Dendritic cell treated with granulocyte-macrophage colony-stimulating factor and Interleukin-4, amounts not matched to agents 40 ng/mL and 50 ng/mL, for 4 days (primary cell): ENCODE measurements at regions not wholly inside any gene's neighbourhood (a gene's known extent, or its start where the extent isn't known, plus 50 kb on each side); places are given as distances from the start of the nearest gene placed in this dataset.
"Not testable (repeated sequence)": the region's sequence is repeated elsewhere in the genome, so short reads cannot be mapped to it uniquely, and the experiment has no call there.

ENCODE experiments used
- H3K27ac Mint-ChIP-seq: one replicate; pipeline ENCODE4 v1.8.0; 2022; ENCODE audit warnings: mild to moderate bottlenecking, mixed read lengths
- H3K27me3 Mint-ChIP-seq: one replicate; pipeline ENCODE4 v1.8.0; 2022; ENCODE audit warnings: mild to moderate bottlenecking, mixed read lengths
- H3K36me3 Mint-ChIP-seq: one replicate; pipeline ENCODE4 v1.8.0; 2022; ENCODE audit warnings: low read depth, mixed read lengths
- H3K4me1 Mint-ChIP-seq: one replicate; pipeline ENCODE4 v1.8.0; 2022; ENCODE audit warnings: low read depth, mixed read lengths
- H3K4me3 Mint-ChIP-seq: one replicate; pipeline ENCODE4 v1.8.0; 2022; ENCODE audit warnings: mild to moderate bottlenecking, moderate library complexity, mixed read lengths
- H3K9me3 Mint-ChIP-seq: one replicate; pipeline ENCODE4 v1.8.0; 2022; ENCODE audit warnings: mixed read lengths
- intact Hi-C: fragments of 100-400 bp; cut with micrococcal nuclease; formaldehyde crosslinking; loops from one replicate; pipeline ENCODE4 v1.15.0; 2022

- Mint-ChIP-seq H3K36me3 (no peaks in the 10 kb centered on the region), H3K9me3 (peaks cover 6% of the 10 kb centered on the region), H3K4me1 (no peaks in the 10 kb centered on the region), H3K27ac (no peak overlapping the region), H3K4me3 (no peak overlapping the region), H3K27me3 (no peaks in the 10 kb centered on the region)
- intact Hi-C loops, result no loop called here
Measured at GRCh38 chr5:8560776-8561175, 691.8 kb downstream of the MTRR start.

DNA sequence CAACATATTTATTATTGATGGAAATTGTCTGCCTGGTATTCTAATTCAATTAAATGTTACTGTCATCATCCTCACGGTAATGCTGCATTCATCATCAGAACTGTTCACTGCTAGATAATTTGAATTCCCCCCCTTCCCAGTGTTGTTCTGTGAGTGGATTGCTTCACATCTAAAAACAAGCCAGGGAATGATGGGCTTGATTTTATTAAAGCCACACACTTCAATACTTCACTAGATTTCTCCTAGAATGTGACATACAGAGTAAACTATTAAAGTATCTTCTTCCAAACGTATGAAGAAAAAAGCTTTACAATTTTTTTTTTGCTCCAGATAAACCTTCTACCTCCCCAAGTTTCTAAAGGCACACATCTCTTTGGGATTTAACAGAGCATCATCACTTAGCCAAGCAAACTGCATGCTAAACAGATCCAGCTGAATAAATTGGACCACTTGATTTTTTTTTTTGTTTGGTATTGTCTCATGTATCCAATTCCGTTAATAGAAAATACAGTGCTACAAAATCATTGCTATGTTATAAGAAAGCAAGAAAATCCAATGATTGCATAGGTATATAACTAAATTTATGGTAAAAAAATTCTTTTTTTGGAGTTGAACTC lies 692.4 kb downstream of the MTRR start:
- no peak overlapping the region for H3K4me3 Mint-ChIP-seq
- H3K4me1 Mint-ChIP-seq, result no peaks in the 10 kb centered on the region
- H3K9me3 Mint-ChIP-seq, result peaks cover under 1% of the 10 kb centered on the region
- H3K27ac Mint-ChIP-seq, result no peak overlapping the region
- intact Hi-C loops, result no loop called here
- no peaks in the 10 kb centered on the region for H3K36me3 Mint-ChIP-seq
- H3K27me3 Mint-ChIP-seq, result no peaks in the 10 kb centered on the region

DNA sequence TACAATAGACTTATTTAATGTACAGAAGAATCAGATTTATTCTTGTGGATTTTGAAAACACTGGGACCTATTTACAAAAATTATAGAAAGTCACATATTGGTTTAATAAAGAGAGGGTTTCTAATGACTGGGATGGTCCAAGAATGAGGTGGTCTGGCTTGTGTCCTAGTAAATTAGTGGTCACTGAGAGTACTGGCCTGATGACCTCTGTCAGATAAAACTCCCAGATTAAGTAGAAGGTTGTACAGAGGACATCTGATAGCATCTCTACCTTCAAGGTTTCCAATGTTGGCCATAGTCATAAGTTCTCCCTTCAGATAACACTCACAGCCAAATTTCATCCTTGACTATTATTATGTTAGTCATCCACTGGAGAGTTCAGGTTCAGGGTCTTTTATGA lies 692.9 kb downstream of the MTRR start:
- no peaks in the 10 kb centered on the region for H3K9me3 Mint-ChIP-seq
- no peaks in the 10 kb centered on the region for H3K4me1 Mint-ChIP-seq
- intact Hi-C loops, result no loop called here
- no peaks in the 10 kb centered on the region for H3K27me3 Mint-ChIP-seq
- H3K4me3 Mint-ChIP-seq, result no peak overlapping the region
- H3K27ac Mint-ChIP-seq, result no peak overlapping the region
- no peaks in the 10 kb centered on the region for H3K36me3 Mint-ChIP-seq

GRCh38 chr5:8563540-8563939 lies 694.6 kb downstream of the MTRR start:
- H3K4me3 Mint-ChIP-seq, H3K27ac Mint-ChIP-seq, H3K4me1 Mint-ChIP-seq, H3K36me3 Mint-ChIP-seq, H3K27me3 Mint-ChIP-seq, H3K9me3 Mint-ChIP-seq, intact Hi-C loops: not testable (repeated sequence)

DNA sequence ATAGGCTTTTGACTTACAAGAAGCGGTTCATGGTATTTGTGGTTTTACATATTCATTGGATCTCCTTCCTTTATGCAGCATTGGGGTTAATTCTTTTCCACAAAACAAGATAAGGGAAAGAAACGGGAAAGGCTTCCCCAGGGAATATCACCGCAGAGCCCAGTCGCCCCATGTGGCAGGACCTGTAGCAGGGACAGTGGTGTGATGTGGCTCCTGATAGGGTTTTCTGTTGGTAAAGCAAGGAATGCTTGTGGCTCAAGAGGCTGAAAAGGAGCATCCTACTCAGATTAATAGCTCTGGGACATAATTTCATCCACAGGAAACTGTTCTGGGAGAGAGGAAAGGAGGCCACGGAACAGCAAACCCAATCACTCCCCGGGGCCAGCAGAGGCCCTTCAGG lies 699.9 kb downstream of the MTRR start:
- intact Hi-C loops, result no loop called here
- H3K27ac Mint-ChIP-seq, result no peak overlapping the region
- H3K27me3 Mint-ChIP-seq, result no peaks in the 10 kb centered on the region
- H3K36me3 Mint-ChIP-seq, result no peaks in the 10 kb centered on the region
- H3K9me3 Mint-ChIP-seq, result no peaks in the 10 kb centered on the region
- no peak overlapping the region for H3K4me3 Mint-ChIP-seq
- H3K4me1 Mint-ChIP-seq, result no peaks in the 10 kb centered on the region

DNA sequence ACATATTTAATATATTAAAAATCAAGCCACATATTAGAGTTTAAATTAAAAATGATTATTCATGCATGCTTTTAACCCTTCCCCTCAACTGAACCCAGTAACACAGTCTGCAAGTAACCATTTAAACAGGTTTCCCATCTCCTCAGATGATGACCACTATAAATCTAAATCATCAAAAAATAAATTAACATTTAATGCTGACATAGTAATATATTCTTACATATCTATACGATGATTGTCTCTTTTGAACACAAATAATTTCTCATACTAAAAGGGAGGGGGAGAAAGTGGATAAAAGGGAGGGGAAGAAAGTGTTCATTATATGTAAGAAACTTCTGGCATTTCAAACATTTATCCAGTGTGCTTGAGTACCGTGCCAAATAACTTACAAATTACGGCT lies 701.6 kb downstream of the MTRR start:
- intact Hi-C loops, result no loop called here
- no peaks in the 10 kb centered on the region for H3K27me3 Mint-ChIP-seq
- H3K36me3 Mint-ChIP-seq, result no peaks in the 10 kb centered on the region
- peaks cover 2% of the 10 kb centered on the region for H3K9me3 Mint-ChIP-seq
- H3K27ac Mint-ChIP-seq, result no peak overlapping the region
- no peak overlapping the region for H3K4me3 Mint-ChIP-seq
- H3K4me1 Mint-ChIP-seq, result no peaks in the 10 kb centered on the region

- intact Hi-C loops, result no loop called here
- H3K4me3 Mint-ChIP-seq, result no peak overlapping the region
Measured at GRCh38 chr5:8576178-8576577, 707.2 kb downstream of the MTRR start.

GRCh38 chr5:8577792-8578191 lies 708.8 kb downstream of the MTRR start:
- peaks cover 22% of the 10 kb centered on the region for H3K9me3 Mint-ChIP-seq
- intact Hi-C loops, result no loop called here
- no peaks in the 10 kb centered on the region for H3K27me3 Mint-ChIP-seq
- H3K4me3 Mint-ChIP-seq, result no peak overlapping the region
- H3K27ac Mint-ChIP-seq, result no peak overlapping the region
- no peaks in the 10 kb centered on the region for H3K36me3 Mint-ChIP-seq
- H3K4me1 Mint-ChIP-seq, result no peaks in the 10 kb centered on the region

More at GRCh38 chr5:8576178-8576577, 707.2 kb downstream of the MTRR start:
- H3K9me3 Mint-ChIP-seq, result peaks cover 14% of the 10 kb centered on the region
- no peak overlapping the region for H3K27ac Mint-ChIP-seq
- H3K27me3 Mint-ChIP-seq, result no peaks in the 10 kb centered on the region
- no peaks in the 10 kb centered on the region for H3K36me3 Mint-ChIP-seq
- no peaks in the 10 kb centered on the region for H3K4me1 Mint-ChIP-seq

DNA sequence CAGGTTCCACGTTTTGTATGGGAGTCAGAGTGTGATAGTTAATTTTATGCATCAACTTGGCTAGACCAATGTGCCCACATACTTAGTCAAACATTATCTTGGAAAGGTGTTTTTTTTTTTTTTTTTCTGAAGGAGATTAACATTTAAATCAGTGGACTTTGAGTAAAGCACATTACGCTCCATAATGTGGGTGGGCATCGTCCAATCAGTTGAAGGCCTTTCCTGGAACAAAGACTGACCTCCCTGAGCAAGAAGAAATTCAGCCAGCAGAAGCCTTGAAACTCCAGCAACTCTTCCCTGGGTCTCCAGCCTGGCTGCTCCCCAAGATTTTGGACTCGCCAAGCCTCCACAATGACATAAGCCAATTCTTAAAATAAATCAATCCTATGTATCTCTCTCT lies 711.4 kb downstream of the MTRR start:
- Mint-ChIP-seq H3K4me3 (no peak overlapping the region), H3K27me3 (no peaks in the 10 kb centered on the region), H3K4me1 (no peaks in the 10 kb centered on the region), H3K36me3 (no peaks in the 10 kb centered on the region), H3K9me3 (peaks cover 22% of the 10 kb centered on the region), H3K27ac (no peak overlapping the region)
- intact Hi-C loops, result no loop called here

- Mint-ChIP-seq H3K4me1 (no peaks in the 10 kb centered on the region), H3K9me3 (peaks cover 15% of the 10 kb centered on the region), H3K36me3 (no peaks in the 10 kb centered on the region), H3K27ac (no peak overlapping the region), H3K27me3 (no peaks in the 10 kb centered on the region), H3K4me3 (no peak overlapping the region)
- intact Hi-C loops, result no loop called here
Measured at GRCh38 chr5:8581047-8581446, 712.1 kb downstream of the MTRR start.

DNA sequence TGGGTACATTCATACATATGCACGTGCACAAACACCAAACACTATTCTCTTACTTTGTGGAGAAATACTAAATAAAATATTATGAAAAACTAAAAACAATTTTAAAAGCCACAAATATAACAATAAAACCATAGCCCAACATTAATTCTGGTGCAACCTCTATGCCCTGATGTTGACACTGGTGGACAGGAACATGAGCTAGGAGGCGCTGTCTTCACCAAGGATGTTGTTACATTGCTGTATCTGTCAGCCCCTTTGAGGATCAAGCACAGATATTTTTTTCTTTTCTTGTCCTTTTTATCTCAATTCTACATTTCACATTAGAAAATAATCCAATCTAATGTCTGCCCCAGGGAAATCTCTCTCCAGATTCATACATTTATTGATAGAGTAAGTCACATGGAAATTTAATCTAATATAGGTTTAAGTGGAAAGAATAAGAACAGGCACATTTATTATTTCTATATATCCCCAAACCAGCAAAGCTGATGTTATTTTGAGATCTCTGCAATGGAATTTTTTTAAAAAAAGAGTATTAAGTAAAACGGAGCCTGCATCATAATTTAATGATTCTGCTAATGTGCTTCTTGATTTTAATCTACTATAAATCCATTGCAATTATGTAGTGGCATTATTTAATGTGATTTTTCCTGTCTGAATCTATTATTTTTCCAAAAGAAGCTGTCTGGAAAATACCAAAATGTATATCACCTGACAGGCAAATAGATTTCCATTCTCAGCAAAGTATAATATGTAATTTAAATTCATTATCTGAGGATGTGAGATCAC lies 716.5 kb downstream of the MTRR start:
- no peaks in the 10 kb centered on the region for H3K27me3 Mint-ChIP-seq
- peaks cover 20% of the 10 kb centered on the region for H3K9me3 Mint-ChIP-seq
- no peaks in the 10 kb centered on the region for H3K36me3 Mint-ChIP-seq
- no peaks in the 10 kb centered on the region for H3K4me1 Mint-ChIP-seq
- H3K27ac Mint-ChIP-seq, result no peak overlapping the region
- intact Hi-C loops, result no loop called here
- no peak overlapping the region for H3K4me3 Mint-ChIP-seq

- no peaks in the 10 kb centered on the region for H3K27me3 Mint-ChIP-seq
Measured at GRCh38 chr5:8590959-8591358, 722.0 kb downstream of the MTRR start.

GRCh38 chr5:8598356-8598755 lies 729.4 kb downstream of the MTRR start:
- H3K27ac Mint-ChIP-seq, result no peak overlapping the region
- H3K36me3 Mint-ChIP-seq, result no peaks in the 10 kb centered on the region
- H3K4me3 Mint-ChIP-seq, result no peak overlapping the region
- no peaks in the 10 kb centered on the region for H3K4me1 Mint-ChIP-seq
- peaks cover 8% of the 10 kb centered on the region for H3K9me3 Mint-ChIP-seq
- intact Hi-C loops, result no loop called here
- H3K27me3 Mint-ChIP-seq, result no peaks in the 10 kb centered on the region

More at GRCh38 chr5:8590959-8591358, 722.0 kb downstream of the MTRR start:
- Mint-ChIP-seq H3K4me3 (no peak overlapping the region), H3K9me3 (peaks cover 36% of the 10 kb centered on the region), H3K36me3 (no peaks in the 10 kb centered on the region), H3K27ac (no peak overlapping the region), H3K4me1 (no peaks in the 10 kb centered on the region)
- intact Hi-C loops, result no loop called here

DNA sequence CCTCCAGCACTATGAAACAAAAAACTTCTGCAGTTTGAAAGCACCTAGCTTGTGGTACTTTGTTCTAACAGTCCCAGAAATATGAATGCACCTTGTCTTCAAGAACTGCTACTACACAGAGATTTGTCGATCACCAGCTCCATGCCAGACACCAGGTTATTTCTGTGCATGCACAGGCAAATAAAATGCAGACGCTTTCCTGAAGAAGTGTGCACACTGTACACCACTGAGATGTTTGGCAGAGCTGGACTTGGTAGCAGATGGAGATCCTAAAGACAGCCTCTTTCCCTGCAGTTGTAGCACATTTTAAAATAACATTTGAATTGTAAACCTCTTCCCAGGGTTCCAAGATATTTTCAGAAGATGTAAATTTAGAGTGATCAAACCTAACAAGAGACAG lies 730.0 kb downstream of the MTRR start:
- H3K4me3 Mint-ChIP-seq, result no peak overlapping the region
- H3K9me3 Mint-ChIP-seq, result peaks cover 6% of the 10 kb centered on the region
- H3K4me1 Mint-ChIP-seq, result no peaks in the 10 kb centered on the region
- H3K27ac Mint-ChIP-seq, result no peak overlapping the region
- intact Hi-C loops, result no loop called here
- no peaks in the 10 kb centered on the region for H3K27me3 Mint-ChIP-seq
- no peaks in the 10 kb centered on the region for H3K36me3 Mint-ChIP-seq

GRCh38 chr5:8600843-8601242 lies 731.9 kb downstream of the MTRR start:
- Mint-ChIP-seq H3K36me3 (no peaks in the 10 kb centered on the region), H3K27me3 (no peaks in the 10 kb centered on the region)

More at GRCh38 chr5:8600843-8601242, 731.9 kb downstream of the MTRR start:
- no peaks in the 10 kb centered on the region for H3K9me3 Mint-ChIP-seq
- intact Hi-C loops, result no loop called here
- no peaks in the 10 kb centered on the region for H3K4me1 Mint-ChIP-seq
- no peak overlapping the region for H3K27ac Mint-ChIP-seq
- no peak overlapping the region for H3K4me3 Mint-ChIP-seq
